ENCODE measurements at regions not wholly inside any gene's neighbourhood (a gene's known extent, or its start where the extent isn't known, plus 50 kb on each side); places are given as distances from the start of the nearest gene placed in this dataset.

DNA sequence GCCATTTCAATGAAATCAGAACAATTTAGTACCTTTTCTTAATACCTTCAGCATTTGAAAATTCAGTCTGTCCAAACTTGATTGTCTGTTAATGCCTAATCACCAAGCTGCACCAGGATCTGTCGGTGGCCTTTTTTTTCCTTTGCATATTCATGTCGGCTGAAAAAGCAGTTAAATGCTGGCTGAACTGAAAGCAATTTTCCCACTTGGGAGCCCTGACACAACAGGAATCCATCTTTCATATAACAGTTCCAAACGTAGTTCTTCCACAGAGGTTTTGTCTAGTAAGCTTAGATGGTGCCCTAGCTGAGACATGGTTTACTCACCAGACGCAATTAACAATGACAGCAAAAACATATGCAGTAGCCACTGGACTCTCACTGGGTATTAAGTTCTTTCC is 83.6 kb upstream of the CHCHD3 start:
- TF ChIP-seq ZNF230 (CRISPR knock-in tag; IDR thresholded peaks at IDR 0.05) (no peak), NONO (IDR thresholded peaks at IDR 0.05) (no peak), NONO (CRISPR knock-in tag; conservative IDR thresholded peaks at IDR 0.05) (no peak), ZBTB20 (CRISPR knock-in tag; IDR thresholded peaks at IDR 0.05; ENCODE audit: borderline replicate concordance, low read depth) (no peak), MYC (CRISPR knock-in tag; IDR thresholded peaks at IDR 0.05; ENCODE audit: borderline replicate concordance) (no peak), ZNF501 (CRISPR knock-in tag; IDR thresholded peaks at IDR 0.05) (no peak), KMT2B (CRISPR knock-in tag; IDR thresholded peaks at IDR 0.05) (no peak)
- TF ChIP-seq, protein P1, sequence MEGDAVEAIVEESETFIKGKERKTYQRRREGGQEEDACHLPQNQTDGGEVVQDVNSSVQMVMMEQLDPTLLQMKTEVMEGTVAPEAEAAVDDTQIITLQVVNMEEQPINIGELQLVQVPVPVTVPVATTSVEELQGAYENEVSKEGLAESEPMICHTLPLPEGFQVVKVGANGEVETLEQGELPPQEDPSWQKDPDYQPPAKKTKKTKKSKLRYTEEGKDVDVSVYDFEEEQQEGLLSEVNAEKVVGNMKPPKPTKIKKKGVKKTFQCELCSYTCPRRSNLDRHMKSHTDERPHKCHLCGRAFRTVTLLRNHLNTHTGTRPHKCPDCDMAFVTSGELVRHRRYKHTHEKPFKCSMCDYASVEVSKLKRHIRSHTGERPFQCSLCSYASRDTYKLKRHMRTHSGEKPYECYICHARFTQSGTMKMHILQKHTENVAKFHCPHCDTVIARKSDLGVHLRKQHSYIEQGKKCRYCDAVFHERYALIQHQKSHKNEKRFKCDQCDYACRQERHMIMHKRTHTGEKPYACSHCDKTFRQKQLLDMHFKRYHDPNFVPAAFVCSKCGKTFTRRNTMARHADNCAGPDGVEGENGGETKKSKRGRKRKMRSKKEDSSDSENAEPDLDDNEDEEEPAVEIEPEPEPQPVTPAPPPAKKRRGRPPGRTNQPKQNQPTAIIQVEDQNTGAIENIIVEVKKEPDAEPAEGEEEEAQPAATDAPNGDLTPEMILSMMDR (CRISPR knock-in tag; IDR thresholded peaks at IDR 0.05): no peak

All from HepG2 (cell line).